Suprapubic skin (tissue), 4 donors: ENCODE measurements at regions not wholly inside any gene's neighbourhood (a gene's known extent, or its start where the extent isn't known, plus 50 kb on each side); places are given as distances from the start of the nearest gene placed in this dataset.
"Not testable (repeated sequence)": the region's sequence is repeated elsewhere in the genome, so short reads cannot be mapped to it uniquely, and the experiment has no call there.

Experiments
- EP300 ChIP-seq: sonication (generic); formaldehyde crosslinking; IDR thresholded peaks from one replicate; pipeline ENCODE4 v1.6.1; 2017; ENCODE audit warnings: antibody characterized with exemption
- POLR2A ChIP-seq, 2 donors: fragments of 450-650 bp; IDR thresholded peaks; one replicate each; pipeline ENCODE4 v1.6.1; 2017; ENCODE audit warnings: antibody characterized with exemption in 2 of 2, mild to moderate bottlenecking in 2 of 2, moderate library complexity in 2 of 2
- POLR2AphosphoS5 ChIP-seq, 3 donors: sonication (generic); formaldehyde crosslinking; IDR thresholded peaks; one replicate each; pipeline ENCODE4 v1.6.1; 2017; ENCODE audit warnings: antibody characterized with exemption in 3 of 3
- TF ChIP-seq, protein P1 (sequence below), 2 donors: fragments of 200-600 bp in 1 of 2; fragments of 450-650 bp in 1 of 2; sonication (generic) in 1 of 2; IDR thresholded peaks; one replicate each; pipeline ENCODE4 v1.5.1; 2016 to 2019; ENCODE audit warnings: antibody characterized with exemption in 2 of 2, mild to moderate bottlenecking in 1 of 2, moderate library complexity in 1 of 2

DNA sequence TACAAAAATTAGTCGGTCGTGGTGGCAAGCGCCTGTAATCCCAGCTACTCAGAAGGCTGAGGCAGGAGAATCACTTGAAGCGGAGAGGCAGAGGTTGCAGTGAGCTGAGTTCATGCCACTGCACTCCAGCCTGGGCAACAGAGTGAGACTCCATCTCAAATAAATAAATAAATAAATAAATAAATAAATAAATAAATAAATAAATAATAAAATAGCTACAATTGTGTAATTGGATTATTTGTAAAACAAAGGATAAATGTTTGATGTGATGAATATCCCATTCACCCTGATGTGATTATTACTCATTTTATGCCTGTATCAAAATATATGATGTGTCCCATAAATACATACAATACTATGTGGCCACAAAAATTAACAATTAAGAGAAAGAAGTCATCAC lies 1127.0 kb upstream of the POT1 start:
- TF ChIP-seq POLR2A (IDR thresholded peaks at IDR 0.05); POLR2AphosphoS5 (IDR thresholded peaks at IDR 0.05); EP300: not testable (repeated sequence)
- TF ChIP-seq, protein P1, sequence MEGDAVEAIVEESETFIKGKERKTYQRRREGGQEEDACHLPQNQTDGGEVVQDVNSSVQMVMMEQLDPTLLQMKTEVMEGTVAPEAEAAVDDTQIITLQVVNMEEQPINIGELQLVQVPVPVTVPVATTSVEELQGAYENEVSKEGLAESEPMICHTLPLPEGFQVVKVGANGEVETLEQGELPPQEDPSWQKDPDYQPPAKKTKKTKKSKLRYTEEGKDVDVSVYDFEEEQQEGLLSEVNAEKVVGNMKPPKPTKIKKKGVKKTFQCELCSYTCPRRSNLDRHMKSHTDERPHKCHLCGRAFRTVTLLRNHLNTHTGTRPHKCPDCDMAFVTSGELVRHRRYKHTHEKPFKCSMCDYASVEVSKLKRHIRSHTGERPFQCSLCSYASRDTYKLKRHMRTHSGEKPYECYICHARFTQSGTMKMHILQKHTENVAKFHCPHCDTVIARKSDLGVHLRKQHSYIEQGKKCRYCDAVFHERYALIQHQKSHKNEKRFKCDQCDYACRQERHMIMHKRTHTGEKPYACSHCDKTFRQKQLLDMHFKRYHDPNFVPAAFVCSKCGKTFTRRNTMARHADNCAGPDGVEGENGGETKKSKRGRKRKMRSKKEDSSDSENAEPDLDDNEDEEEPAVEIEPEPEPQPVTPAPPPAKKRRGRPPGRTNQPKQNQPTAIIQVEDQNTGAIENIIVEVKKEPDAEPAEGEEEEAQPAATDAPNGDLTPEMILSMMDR (IDR thresholded peaks at IDR 0.05), result not testable (repeated sequence)
